ENCODE measurements at regions not wholly inside any gene's neighbourhood (a gene's known extent, or its start where the extent isn't known, plus 50 kb on each side); places are given as distances from the start of the nearest gene placed in this dataset.

DNA sequence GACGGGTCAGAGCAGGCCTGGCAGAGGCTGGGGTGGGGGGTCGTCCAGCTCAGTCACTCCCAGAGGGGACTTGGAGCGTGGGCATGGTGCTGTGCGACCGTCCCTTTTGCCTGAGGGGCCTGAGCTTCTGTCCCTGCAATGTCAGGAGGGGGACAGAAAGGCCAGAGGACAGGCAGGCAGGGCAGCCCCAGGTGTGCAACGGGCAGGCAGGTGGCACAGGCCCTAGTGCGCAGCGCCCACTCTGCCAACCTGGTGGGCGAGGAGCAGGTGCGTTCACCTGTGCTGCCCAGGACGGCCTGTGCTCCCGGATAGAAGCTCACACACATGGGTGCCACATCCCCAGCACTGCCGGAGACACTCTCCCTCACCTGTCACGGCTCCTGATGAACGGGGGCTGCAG lies 78.7 kb upstream of the SLCO4A1 start:
- DNase-seq, result no peak

DNA sequence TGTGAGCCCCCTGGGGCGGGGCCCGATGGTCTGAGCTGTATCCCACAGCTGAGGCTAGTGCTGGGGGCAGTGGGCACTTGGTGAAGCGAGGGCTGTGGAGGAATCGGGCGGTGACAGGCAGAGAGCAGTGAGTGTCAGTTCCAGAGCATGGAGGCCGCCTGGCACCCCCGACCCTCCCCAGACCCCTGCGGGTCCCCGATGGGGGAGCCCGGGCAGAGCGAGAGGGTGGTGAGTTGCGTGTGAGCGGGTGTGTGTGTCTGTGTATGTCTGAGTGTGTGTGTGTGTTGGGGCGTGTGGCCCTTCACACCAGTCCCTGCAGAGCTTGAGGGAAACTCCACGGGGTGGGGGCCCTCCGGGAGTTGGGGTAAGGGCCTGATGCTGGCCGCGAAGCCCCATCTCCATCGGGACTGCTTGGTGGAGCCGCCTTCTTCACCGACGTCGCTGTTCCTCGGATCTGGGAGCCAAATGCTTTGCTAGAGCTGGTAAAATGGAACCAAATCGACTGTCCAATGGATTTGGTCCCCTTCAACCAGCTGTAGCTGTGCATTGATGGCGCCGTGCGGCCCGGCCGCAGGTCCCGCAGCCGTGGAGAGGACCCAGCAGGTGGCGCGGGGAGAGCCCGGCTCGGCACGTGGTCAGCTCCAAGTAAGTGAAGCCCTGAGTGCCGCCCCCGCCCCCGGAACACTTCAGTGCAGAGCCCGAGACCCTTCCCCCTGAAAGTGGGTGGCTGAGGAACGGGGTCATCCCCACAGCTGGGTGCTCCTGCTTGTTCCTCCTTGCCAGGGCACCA lies 77.7 kb upstream of the SLCO4A1 start:
- no peak for DNase-seq

DNA sequence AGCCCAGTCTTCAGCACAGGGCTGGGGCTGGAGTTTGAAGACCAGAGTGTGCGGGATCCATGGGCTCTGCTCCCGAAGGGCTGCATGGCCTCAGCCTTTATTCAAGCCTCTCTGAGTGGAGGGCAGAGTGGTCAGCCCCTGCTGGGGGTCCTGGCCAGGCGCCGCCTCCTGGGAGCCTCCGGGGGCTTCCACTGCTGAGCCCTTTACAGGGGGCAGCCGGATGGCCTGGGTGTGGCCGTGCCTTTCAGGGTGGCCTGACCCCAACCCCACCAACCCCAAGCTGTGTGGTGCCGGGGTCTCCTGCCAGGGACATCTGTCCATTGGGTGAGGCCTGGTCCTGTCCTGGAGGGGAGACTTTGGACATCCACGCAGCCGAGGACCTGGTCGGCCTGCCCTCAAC lies 76.0 kb upstream of the SLCO4A1 start:
- DNase-seq, result no peak

DNA sequence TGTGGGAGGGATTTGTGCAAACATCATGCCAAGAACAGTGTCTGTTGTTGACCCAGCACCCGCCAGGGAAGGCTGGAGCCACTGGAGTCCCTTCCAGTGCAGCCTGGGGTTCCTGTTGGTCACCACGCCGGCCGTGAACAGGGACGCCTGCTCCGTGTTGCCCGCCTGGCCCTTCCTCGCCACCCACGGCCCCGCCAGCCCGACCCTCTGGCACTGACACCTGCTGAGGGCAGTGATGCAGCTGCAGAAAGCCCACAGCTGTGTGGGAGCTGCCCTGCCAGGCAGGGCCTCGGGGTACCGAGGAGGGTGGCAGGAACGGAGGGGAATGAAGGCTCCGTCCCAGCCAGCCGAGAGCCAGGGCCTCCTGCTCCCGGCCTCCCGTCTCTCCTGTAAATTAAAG lies 75.5 kb upstream of the SLCO4A1 start:
- DNase-seq, result no peak

DNA sequence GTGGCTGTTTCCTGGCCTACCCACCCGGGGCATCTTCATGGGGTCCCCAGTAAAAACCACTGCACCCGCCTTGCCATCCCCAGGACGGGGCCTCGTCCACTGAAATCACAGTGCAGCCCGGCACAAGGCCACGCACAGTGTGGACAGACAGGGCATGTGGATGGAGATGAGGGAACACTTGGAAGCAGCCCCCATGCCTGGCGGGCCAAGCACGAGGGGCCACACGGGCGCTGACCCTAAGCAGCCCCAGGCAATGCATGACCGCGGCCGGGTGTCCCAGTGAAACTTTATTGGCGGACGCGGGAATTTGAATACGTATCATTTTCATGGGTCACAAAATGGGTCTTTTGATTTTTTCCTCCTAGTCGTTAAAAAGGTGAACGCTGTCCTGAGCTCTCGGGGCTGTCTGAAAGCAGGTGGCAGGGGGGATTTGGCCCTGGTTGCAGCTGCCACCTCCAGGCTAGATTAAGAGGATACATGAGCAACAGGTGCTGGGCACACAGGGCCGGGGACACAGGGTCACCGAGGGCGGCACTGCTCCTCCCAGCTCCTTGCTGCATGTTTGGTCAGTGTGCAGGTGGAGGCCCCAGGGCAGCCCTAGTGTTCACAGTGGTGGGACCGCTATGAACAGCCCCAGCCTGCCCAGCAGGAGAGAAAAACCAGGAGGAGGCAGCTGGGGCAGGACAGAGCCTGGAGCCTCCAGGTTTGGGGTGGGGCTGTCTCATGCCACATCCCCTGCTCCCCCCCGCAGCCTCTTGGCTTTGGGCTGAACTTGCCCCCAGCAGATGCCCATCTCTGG lies 74.9 kb upstream of the SLCO4A1 start:
- DNase-seq, result no peak

DNA sequence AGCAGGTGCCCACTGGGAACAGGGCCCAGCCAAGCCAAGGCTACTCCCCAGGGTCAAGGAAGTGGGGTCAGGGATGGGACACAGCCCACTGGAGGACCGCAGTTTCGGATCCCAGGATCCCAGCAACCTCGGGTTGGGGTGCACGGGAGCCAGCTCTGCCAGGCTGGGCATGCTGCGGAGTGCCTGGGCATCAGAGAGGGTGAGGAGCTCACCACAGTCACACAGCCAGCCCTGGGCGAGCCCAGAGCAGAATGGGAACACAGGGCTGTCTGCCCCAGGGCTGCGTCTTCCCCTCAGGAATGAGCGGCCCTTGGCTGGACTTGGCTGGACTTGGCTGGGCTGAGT lies 74.3 kb upstream of the SLCO4A1 start:
- no peak for DNase-seq

DNA sequence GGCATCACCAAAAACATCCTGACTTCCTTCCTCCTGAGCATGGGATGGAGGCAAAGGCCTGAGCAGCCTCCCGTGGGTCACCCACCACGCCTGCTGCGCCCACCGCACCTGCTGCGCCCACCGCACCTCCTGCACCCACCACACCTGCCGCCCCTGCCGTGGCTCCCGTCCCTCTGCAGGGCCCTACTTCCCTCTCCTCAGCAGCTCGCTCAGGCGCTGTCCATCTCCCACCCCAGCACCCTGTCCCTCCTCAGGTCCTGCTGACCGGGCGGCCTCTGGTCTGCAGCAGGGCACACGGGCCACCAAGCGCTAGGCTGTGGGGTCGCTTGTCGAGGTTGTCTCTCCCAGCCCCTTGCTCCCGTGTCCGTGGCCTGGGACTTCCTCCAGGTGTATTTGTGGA lies 72.7 kb upstream of the SLCO4A1 start:
- no peak for DNase-seq

DNA sequence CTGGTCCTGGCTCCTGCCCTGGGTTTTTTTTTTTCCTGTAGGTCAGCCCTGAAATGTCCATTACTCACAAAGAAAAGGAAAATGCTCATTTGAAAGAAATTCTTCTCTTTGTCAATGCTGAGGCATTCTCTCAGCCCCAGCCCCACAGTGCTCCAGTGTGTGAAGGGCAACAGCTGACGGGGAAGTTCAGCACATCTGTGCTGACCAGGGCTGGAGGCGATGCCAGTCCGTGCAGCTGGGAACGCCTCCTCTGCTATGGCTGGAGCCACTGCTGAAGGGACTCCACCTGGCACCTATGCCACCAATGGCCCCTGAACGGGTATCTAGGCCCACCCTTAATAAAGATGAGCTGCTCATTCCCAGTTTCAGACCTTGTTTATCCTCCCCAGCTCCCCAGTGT lies 71.9 kb upstream of the SLCO4A1 start:
- DNase-seq, result no peak

DNA sequence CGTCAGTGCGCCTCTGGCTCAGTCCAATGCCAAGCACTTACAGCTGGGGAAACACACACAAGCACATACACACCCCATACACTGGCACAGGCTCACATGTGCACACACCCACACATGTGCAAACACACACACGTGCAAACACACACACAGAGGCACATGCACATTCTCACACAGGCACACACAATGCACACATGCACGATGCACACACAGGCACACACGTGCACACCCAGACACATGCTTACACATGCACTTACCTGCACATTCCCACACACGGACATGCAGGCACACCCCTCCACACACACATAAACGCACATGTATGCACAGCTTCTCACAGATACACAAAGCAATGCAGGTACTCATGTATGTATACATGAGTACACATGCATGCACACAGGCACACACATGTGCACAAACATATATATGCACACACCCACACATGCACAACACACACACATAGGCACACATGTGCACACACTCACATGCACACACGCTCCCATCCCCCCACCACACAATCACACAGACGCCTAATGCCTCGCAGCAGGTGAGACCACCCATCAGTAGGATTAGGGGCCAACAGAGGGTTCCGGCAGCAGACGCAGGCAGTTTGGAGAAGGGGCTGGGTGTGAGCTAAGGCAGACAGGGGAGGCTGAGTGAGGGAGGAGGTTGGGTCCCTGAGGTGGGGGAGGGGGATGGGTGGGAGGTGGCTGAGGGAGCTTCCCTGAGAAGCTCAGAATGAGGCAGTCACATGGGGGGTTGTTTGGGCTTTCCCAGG lies 71.2 kb upstream of the SLCO4A1 start:
- DNase-seq, result no peak

DNA sequence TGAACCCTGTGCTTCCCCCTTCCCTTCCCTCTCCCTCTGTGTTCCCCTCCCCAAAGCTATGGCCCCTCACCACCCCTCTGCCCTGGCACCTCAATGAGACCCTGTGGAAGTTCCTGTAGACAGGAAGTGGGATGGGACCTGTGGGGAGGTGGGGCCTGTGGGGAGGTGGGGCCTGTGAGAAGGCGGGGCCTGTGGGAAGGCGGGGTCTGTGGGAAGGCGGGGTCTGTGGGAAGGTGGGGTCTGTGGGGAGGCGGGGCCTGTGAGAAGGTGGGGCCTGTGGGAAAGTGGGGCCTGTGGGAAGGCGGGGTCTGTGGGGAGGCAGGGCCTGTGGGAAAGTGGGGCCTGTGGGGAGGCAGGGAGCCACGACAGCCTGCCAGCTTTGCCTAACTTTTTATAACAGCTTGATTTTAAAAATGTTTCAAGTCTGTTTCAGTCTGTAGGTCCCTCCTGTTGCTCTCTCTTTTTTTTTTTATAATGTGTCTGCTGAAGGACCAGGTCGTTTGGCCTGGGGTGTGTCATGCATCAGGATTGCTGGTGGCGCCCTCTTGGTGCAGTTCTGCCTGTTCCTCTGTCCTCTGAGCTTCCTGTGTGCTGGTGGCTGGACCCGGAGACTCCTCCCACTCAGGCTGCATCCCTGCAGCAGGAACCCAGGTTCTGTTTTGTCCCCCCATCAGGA lies 70.5 kb upstream of the SLCO4A1 start:
- no peak for DNase-seq

DNA sequence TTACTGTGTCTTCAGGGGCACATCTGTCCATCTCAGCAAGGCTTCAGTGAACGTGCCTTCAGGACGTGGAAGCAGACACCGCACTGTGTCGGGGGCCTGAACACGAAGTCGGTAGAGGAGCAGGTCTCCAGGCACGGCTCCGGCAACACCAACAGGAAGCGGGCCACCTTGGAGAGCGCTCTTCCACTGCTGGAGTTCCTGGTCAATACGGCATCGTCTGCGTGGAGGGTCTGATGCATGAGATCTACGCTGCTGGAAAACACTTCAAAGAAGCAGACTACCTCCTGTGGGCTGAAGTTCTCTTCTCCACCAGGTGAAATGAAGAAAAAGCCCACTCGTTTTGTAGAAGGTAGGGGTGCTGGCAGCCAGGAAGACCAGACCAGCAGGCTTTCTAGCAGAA lies 69.3 kb upstream of the SLCO4A1 start:
- DNase-seq, result no peak

DNA sequence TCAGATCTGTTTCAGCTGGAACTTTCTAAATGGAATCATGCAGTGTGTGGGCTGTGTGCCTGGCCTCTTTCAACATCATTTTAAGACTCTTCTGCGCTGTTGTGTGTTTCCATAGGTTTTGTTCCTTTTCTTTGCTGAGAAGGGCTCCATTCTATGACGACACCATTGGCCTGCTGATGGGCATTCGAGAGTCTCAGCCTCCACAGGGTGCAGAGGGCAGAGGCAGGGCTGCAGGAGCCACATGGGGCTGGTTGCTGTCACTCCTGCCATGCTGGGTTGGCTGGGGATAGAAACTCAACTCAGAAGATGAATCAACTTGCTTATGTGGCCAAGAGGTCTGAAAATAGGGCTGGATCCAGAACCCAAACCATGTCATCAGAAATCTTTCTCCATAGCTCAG lies 68.5 kb upstream of the SLCO4A1 start:
- no peak for DNase-seq

DNA sequence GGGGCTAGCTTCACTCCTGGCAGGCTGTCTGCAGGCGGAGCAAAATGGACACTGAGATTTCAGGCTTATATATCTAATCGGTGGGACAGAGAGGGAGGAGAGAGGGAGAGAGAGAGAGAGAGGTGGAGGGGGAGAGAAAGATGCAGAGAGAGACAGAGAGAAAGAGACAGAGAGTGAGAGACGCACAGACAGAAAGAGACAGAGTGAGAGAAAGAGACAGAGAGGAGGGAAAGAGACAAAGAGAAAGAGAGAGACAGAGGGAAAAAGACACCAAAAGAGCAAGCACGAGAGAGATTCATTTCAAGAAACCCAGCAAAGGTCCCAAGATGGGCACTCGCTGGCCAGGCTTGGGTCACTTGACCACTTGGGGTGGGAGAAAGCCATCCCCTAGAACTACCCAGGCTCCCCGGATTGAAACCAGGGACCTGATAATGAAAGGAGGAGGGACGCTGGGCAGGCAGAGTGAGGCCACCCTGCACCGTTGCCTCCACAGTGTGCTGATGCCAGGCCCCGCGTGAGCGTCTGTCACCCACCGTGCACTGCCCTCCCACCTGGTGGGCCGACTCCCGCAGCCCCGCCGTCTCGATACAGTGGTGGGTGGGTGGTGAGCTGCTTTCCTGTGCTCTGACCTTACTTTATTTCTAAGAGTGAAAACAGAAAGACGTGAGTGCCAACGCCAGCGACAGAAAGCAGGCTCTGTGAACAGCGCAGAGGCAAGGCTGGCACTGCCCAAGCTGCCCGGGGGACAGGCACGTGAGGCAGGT lies 67.9 kb upstream of the SLCO4A1 start:
- no peak for DNase-seq

DNA sequence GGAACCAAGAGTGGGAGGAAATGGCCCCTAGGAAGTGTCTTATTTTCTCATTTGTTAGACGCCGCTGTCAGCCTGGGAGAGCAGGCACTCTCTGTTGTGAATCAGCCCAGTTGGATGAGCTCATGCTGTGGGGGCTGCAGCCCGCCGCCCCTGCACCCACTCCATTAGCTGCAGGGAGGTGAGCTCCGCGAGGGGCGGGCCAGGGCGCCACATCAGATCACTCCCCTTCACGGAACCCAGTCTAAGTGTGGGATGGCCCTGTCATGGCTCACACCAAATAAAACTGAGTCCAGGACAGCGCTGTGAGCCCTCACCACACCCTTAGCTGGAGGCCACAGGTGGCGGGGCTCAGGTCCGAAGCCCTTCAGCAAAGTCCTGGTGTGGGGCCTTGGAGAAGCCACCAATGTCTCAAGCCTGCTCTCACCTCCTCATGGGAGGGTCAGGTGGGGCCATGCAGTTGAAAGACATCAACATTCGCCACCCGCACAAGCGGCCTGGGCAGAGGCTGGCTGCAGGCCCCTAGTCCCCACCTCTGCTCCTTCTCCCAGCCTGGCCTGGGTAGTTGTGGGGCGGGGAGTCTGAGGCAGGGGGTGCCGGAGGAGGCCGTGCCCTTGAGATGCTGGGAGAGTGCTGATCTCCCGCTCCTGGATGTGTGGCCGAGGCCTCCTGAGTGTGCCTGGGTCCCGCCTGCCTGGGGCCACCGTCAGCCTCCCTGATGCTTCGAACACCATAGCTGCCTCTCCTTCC lies 66.2 kb upstream of the SLCO4A1 start:
- DNase-seq, result no peak

DNA sequence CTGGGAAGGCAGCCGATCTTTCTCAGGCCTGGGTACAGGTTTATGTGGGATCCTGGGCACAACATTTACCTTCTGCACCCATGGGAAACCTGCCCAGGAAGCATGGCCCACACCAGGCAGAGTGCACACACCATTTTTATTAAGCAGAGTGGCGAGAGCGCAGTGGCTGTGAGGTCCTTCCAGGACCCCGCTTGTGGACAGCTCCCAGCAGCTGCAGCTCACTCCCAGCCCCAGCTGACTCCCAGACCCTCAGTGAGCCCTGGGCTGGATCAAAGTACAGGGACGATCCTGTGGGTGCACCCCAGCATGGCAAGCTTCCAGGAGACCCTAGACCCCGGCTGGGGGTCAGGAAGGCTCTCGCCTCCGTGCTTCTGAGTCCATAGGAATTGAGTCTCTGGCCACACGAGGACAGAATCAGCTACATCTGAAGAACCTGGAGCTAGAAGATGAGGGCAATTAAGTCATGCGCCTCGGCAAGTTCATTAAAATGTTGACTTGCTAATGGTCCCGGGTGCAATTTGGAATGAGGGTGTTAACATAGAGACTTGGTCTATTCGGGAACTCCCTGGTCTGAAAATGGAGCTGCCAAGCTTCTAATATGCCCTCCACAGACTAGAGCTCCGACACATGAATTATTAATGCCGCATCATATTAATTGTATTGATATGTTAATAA lies 65.4 kb upstream of the SLCO4A1 start:
- DNase-seq, result no peak

DNA sequence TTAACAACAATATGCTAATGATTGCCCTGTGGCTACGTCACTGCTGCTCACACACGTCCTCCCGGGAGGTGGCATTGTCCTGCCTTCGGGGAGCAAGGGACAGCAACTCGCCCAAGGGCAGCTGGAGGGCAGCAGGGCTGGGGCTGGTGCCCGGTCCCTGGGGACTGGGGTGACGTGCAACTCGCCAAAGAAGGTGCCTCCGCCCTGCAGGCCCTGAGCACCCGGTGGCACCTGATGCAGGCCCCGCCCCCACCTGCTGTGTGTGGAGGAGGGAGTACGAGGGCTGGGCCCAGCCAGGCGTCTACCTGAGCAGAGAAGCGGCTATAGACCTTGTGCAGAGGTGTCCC lies 64.8 kb upstream of the SLCO4A1 start:
- DNase-seq, result no peak

DNA sequence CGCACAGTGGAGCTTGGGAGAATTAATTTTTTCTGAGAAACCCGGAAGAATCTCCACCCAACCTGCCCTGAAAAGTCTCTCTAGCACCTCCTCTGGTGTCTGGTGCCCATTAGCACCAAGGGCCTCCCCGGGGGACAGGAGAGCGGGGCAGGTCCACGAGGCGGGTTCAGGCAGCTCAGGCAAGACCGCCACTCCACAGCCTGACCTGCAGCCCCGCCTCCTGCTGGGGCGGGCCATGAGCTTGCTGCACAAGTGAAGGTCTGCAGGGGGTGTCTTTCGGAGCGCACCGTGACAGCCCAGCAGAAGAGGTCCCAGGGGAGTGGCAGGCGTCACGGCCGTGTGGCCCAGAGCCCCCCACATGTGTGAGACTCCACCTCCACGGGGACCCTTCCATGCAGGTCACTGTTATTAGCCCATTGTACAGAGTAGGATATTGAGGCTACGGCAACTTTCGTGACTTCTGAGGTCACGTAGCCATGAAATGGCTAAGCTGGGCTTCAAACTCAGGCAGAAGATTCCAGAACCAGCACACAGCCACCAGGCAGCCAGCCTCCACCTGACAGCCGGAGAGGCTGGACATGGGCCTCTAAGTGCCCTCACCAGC lies 63.9 kb upstream of the SLCO4A1 start:
- DNase-seq, result no peak

DNA sequence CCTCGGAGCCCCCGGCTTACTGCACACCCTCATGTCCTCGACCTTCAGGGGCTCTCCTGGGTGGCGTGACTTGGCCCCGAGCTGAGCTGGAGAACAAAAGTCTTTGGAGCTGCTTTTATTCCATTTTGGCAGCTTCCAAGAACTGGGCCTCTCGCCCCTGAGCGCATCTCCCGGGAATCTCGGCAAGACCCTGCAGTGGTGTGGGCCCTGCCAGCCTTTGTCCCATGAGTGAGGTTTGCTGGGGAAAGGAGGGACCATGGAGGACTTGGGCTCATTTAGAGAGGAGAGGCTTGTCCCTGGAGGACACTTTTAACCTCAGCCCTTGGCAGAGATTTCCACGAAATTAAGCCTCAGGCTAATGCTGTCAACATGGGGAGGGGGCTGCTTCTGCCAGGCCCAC lies 62.3 kb upstream of the SLCO4A1 start:
- DNase-seq, result no peak

DNA sequence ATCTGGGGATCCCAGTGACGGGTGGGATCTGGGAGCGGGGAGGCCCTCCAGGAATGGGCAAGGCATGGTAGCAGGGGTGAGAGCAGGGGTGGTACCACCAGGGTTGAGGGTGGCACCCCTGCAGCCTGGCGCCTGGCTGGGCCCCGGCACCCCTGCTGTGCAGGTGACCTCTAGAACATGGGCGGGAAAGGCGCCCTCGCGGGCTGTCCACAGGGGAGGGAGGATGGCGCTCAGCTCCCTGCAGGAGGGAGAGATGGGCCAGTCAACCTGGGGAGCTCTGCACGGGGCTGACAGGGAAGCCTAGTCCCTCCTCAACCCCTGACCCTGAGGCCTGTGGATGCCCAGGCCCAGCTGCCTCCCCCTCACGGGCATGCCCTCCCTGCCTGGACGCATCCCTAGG lies 61.6 kb upstream of the SLCO4A1 start:
- no peak for DNase-seq

DNA sequence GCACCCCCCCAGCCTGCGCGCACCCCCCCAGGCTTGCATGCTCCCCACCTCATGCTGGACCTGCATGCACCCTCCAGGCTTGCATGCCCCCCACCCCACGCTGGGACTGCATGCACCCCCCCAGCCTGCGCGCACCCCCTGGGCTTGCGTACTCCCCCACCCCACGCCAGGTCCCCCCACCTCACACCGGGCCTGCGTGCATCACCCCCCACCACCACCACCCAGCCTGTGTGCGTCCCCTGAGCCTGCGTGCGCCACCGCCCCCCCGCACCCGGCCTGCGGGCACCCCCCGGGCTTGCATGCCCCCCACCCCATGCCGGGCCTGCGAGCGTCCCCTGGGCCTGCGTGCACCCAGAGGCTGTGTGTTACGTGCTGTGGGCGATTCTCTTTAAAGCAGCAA lies 61.0 kb upstream of the SLCO4A1 start:
- no peak for DNase-seq

DNA sequence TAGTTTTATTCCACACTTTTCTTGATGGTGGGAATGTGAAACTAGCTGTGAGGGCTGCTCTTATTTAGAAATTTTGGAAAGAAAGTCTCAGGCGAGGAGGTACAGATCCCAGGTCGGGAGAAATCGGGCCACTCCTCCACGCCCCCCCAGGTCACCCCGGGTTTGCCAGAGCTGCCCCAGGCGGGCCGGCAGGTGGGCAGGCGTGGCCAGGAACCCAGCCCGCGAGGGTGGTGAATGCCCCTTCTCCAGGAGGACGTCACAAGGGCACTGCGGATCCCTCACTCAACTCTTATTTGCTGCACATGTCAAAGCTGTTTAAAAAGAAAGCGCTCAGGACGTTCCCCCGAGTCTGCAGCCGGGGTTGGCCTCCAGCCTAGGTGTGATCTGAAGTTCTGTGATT lies 60.5 kb upstream of the SLCO4A1 start:
- no peak for DNase-seq

Data from T1000 (cell line).